ENCODE measurements at regions not wholly inside any gene's neighbourhood (a gene's known extent, or its start where the extent isn't known, plus 50 kb on each side); places are given as distances from the start of the nearest gene placed in this dataset.

DNA sequence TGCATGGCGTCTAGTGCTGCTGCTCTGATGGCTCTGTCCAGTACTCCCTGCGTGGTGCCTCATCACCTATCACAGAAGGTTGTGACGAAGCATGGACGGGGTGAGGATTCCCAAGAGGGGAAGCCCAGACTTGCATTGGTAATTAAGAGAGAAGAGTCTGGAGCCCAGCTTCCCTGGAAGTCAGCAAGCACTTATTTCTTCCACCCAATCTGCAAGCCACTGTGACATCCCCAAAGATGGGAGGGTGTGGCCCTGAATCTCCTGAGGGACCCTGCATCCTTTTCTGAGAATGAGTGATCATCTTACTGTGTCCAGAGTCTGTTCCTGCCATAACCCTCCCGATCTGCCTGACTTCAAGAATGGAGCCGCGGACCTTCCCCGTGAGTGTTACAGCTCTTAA lies 166.7 kb downstream of the PTPN20 start:
- WGBS, 2 donors, result 89 to 100% methylated on average over 2 to 4 of the region's 8 CpGs
- no peaks in the 10 kb centered on the region for H3K36me3 ChIP-seq
- no peak for TF ChIP-seq POLR2A (IDR thresholded peaks at IDR 0.05)
- TF ChIP-seq, protein P1, sequence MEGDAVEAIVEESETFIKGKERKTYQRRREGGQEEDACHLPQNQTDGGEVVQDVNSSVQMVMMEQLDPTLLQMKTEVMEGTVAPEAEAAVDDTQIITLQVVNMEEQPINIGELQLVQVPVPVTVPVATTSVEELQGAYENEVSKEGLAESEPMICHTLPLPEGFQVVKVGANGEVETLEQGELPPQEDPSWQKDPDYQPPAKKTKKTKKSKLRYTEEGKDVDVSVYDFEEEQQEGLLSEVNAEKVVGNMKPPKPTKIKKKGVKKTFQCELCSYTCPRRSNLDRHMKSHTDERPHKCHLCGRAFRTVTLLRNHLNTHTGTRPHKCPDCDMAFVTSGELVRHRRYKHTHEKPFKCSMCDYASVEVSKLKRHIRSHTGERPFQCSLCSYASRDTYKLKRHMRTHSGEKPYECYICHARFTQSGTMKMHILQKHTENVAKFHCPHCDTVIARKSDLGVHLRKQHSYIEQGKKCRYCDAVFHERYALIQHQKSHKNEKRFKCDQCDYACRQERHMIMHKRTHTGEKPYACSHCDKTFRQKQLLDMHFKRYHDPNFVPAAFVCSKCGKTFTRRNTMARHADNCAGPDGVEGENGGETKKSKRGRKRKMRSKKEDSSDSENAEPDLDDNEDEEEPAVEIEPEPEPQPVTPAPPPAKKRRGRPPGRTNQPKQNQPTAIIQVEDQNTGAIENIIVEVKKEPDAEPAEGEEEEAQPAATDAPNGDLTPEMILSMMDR (IDR thresholded peaks at IDR 0.05), result no peak
- H3K27ac ChIP-seq, result no peak overlapping the region
- peaks cover 0 to 17% (median 0%) of the 10 kb centered on the region in 4 donors for H3K27me3 ChIP-seq
- no peak overlapping the region for H3K4me3 ChIP-seq
- H3K9me3 ChIP-seq, result no peaks in the 10 kb centered on the region
- intact Hi-C loops (cut with DNase I), result no loop called here
- no peak for DNase-seq
- H3K4me1 ChIP-seq, result no peaks in the 10 kb centered on the region

DNA sequence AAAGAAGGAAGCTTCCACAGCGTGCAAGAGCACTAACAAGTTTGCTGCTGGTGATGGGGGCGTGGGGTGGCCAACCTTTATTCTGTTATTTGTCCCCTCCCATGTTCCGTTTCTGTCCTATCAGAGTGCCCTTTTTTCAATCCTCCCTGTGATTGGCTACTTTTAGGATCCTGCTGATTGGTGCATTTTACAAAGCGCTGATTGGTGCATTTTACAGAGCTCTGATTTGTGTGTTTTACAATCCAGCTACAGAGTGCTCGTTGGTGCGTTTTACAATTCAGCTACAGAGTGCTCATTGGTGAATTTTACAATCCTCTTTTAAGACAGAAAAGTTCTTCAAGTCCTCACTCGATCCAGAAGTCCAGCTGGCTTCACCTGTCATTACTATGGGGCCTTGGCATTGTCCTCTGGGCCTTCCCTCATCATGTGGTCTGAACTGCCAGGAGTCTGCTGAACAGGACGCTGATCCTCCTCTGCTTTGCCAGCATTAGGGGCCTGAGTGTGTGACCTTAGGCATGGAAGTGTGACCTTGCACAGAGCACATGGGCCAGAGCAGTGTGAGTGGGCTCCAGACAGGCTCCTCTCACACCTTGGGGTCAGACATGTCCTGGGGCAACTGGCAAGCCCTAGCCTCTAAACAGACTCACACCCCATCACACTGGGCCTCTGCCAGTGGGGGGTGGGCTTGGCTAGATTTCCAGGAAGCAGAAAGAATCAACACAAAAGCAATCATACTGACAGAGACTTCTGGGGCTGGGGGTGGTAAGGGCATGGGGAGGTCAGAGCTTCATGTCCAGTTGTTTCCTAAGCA lies 167.4 kb downstream of the PTPN20 start:
- Histone ChIP-seq H3K36me3 (no peaks in the 10 kb centered on the region), H3K27me3 (peaks cover 0 to 17% (median 0%) of the 10 kb centered on the region in 4 donors), H3K4me3 (no peak overlapping the region), H3K27ac (no peak overlapping the region), H3K4me1 (no peaks in the 10 kb centered on the region), H3K9me3 (no peaks in the 10 kb centered on the region)
- DNase-seq, result no peak
- intact Hi-C loops (cut with DNase I), result no loop called here
- WGBS, 2 donors, result 80 to 87% methylated on average over 6 to 8 of the region's 8 CpGs
- TF ChIP-seq POLR2A (IDR thresholded peaks at IDR 0.05), result no peak
- TF ChIP-seq, protein P1 (IDR thresholded peaks at IDR 0.05), result no peak

DNA sequence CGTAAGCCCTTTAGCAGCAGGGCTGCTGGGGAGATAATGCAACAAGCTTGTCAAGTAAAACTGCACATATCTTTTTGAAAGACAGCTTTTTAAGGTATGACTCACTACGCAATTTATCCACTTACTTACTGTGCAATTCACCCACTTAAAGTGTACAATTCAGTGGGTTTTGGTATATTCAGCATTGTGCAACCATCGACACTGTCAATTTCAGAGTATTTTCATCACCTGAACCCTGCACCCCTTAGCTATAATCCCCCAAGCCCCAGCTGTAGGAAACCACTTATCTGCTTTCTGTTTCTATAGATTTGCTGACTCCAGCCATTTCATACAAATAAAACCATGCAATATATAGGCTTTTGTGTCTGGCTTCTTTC lies 168.0 kb downstream of the PTPN20 start:
- H3K27me3 ChIP-seq, result peaks cover 0 to 17% (median 0%) of the 10 kb centered on the region in 4 donors
- intact Hi-C loops (cut with DNase I), result no loop called here
- no peak for DNase-seq
- H3K4me1 ChIP-seq, result no peaks in the 10 kb centered on the region
- H3K4me3 ChIP-seq, result no peak overlapping the region
- H3K27ac ChIP-seq, result no peak overlapping the region
- TF ChIP-seq POLR2A (IDR thresholded peaks at IDR 0.05), result no peak
- TF ChIP-seq, protein P1 (IDR thresholded peaks at IDR 0.05), result no peak
- H3K9me3 ChIP-seq, result no peaks in the 10 kb centered on the region
- WGBS, 2 donors, result 69 to 71% methylated on average over 3 of the region's 3 CpGs
- H3K36me3 ChIP-seq, result no peaks in the 10 kb centered on the region

DNA sequence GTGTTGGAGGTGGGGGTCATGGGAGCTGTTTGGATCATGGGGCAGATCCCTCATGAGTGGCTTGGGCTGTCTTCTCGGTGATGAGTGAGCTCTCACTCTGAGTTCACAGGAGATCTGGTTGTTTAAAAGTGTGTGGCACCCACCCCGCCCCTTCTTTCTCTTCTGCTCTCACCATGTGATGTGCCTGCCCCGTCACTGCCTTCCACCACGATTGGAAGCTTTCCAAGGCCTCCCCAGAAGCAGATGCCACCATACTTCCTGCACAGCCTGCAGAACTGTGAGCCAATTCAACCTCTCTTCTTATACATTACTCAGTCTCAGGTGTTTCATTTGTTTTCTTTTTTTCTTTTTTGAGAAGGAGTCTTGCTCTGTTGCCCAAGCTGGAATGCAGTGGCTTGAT lies 170.0 kb downstream of the PTPN20 start:
- no peak for TF ChIP-seq POLR2A (IDR thresholded peaks at IDR 0.05)
- TF ChIP-seq, protein P1 (IDR thresholded peaks at IDR 0.05), result no peak
- Histone ChIP-seq H3K36me3 (no peaks in the 10 kb centered on the region), H3K9me3 (no peaks in the 10 kb centered on the region), H3K4me1 (no peaks in the 10 kb centered on the region), H3K27me3 (peaks cover 0 to 14% (median 0%) of the 10 kb centered on the region in 4 donors), H3K4me3 (no peak overlapping the region), H3K27ac (no peak overlapping the region)
- no peak for DNase-seq
- whole genome bisulfite sequencing, 2 donors, result 32 to 56% methylated on average over 4 of the region's 4 CpGs
- intact Hi-C loops (cut with DNase I), result no loop called here

DNA sequence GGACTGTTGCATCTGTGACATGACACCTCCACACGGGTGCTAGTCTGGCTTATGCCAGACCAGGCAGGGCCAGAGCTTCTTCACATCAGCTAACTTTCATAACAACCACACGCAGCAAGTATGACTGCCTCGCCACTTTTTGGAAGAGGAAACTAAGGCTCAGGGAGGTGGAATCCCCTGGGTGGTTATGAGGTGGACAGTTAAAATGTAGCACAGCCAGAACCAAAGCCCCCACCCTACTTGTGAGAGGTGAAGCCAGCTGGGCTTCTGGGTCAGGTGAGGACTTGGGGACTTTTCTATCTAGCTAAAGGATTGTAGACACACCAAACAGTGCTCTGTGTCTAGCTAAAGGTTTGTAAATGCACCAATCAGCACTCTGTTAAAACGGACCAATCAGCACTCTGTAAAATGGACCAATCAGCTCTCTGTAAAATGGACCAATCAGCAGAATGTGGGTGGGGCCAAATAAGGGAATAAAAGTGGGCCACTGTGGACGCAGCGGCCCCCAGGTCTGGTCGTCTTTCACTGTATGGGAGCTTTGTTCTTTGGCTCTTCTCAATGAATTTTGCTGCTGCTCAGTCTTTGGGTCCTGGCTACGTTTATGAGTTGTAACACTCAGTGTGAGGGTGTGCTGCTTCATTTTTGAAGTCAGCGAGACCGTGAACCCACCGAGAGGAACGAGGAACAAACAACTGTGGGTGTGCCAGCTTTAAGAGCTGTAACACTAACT lies 171.0 kb downstream of the PTPN20 start:
- no peaks in the 10 kb centered on the region for H3K36me3 ChIP-seq
- H3K4me3 ChIP-seq, result no peak overlapping the region
- DNase-seq, result no peak
- H3K27ac ChIP-seq, result no peak overlapping the region
- WGBS, 2 donors, result 78 to 86% methylated on average over 12 of the region's 12 CpGs
- peaks cover 0 to 14% (median 0%) of the 10 kb centered on the region in 4 donors for H3K27me3 ChIP-seq
- TF ChIP-seq, protein P1 (IDR thresholded peaks at IDR 0.05), result no peak
- no peak for TF ChIP-seq POLR2A (IDR thresholded peaks at IDR 0.05)
- no peaks in the 10 kb centered on the region for H3K4me1 ChIP-seq
- H3K9me3 ChIP-seq, result no peaks in the 10 kb centered on the region
- intact Hi-C loops (cut with DNase I), result no loop called here
